GM18907 (cell line): ENCODE measurements at regions not wholly inside any gene's neighbourhood (a gene's known extent, or its start where the extent isn't known, plus 50 kb on each side); places are given as distances from the start of the nearest gene placed in this dataset.

Source experiments
- ATAC-seq: cut with Tn5 transposase; IDR thresholded peaks from one replicate; pipeline ENCODE4 v1.9.1; 2021; ENCODE audit warnings: mild to moderate bottlenecking, moderate library complexity; ENCODE audit not compliant: unreplicated experiment

DNA sequence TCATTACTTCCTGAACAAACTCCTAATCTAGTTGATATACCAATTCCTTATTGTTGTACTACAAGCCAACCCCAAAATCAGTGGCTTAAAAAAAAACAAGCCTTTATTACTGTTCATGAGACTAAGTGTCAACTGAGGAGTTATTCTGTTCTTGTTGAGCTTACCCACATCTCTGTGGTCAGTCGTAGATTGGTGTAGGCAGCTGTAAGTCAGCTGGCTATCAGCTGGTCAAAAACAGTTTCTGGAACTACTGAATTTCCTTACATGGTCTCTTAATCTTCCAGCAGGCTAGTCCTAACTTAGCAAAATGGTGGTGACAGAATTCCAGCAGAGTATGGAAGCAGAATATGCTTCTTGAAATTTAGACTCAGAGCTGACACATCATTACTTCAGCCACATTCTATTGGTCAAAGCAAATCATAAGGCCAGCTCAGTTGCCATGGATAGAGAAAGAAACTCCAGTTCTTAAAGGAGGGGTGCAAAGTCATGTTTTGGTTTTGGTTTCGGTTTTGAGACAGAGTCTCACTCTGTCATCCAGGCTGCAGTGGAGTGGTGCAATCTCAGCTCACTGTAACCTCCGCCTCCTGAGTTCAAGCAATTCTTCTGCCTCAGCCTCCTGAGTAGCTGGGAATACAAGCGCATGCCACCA lies 386.1 kb upstream of the MPDZ start:
- ATAC-seq, result no peak

DNA sequence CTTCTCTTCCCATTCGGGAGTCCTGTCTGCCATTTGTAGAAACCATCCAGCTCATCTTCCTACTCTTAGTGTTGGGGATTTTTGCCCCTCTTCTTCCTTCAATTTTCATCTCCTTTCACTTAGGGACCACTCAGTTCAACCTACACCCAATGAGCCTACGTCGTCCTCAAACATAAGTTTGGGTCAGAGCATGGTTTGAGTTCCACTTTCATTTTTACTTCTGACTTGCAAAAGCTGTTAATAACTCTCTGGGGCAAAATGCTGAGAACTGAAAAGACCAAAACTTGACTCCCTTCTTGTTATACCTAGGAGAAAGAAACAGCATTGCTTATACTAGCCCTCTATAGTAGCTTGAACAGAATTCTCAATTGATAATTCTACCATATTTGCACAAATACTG lies 381.5 kb upstream of the MPDZ start:
- no peak for ATAC-seq

DNA sequence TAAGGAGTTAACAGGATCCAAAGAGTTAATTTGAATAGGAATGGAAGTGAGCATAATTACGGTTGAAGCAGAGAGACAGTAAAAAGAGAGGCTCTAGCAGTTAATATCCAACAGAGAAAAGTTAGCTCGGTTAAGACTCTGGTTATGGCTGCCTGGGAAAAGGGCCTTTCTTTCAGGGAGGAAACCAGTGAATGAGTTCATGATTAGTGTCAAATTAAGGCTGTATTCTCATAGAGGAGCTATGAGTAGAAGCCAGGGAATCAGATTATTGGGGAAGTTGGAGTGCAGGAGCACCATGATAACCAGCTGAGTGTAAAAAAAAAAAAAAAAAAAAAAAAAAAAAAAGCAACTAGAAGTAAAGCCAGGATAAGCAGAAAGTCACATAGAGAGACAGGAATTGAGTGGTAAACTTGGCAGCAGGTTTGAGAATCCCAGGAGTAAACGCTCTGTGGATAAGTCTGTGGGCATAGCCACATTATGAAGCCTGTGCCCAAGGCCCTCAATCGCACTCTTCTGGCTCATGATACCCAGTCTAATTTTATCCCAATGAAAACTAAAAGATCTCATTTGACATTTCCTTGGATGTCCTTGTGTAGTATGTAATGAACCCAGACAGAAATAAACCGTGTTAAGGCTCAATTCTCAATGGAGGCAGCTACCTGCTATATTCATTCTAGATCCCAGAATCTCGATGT lies 372.6 kb upstream of the MPDZ start:
- ATAC-seq, result no peak

DNA sequence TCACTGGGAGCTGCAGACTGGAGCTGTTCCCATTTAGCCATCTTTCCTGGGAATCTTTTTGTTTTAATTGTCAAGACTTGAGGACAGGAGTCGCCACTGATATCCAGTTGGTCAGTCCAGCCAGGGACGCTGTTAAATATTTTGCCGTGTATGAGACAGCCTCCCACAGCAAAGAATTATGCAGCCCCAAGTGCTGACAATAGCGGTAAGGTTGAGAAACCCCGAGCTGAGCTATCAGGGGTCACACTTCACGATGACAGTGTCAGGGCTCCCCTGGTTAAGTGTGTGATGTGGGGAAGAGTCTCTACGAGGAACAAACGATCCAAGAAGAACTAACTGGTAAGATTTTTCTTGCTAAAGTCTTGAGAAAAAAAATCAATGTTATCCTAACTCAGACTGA lies 372.0 kb upstream of the MPDZ start:
- no peak for ATAC-seq

DNA sequence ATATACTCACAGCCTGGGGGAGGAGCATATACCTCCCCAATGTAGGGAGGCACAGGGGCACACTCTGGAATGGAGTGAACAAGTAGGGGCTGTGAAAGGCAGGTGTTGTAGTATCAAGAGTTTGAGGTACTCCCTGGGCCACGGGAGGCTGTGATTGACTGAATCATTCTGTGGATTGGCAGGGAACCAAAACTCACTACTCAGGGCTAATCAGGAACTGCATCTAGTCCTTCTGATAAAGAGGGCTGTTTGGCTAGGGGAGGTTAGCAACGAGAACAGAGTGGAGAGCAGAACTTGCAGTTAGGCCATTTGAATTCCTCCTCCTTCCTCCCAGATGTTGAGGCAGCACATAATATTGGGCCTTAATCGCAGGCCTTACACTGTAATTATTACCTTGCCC lies 369.2 kb upstream of the MPDZ start:
- ATAC-seq, result no peak

DNA sequence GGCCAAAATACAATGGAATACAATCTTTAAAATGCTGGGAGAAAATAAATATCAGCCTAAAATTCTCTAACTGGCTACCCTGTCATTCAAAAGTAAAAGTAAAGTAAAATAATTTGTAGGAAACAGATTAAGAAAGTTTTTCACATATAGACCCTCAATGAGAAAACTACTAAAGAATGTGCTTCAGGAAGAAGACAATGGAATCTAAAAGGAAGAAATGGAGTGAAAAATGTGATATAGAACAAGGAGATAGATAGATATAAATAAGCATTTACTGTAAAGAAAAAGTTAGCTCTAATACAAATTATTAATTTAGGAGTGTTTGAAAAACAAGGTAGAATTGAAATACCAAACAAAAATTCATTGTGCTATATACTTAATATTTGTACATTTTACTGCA lies 368.6 kb upstream of the MPDZ start:
- no peak for ATAC-seq

DNA sequence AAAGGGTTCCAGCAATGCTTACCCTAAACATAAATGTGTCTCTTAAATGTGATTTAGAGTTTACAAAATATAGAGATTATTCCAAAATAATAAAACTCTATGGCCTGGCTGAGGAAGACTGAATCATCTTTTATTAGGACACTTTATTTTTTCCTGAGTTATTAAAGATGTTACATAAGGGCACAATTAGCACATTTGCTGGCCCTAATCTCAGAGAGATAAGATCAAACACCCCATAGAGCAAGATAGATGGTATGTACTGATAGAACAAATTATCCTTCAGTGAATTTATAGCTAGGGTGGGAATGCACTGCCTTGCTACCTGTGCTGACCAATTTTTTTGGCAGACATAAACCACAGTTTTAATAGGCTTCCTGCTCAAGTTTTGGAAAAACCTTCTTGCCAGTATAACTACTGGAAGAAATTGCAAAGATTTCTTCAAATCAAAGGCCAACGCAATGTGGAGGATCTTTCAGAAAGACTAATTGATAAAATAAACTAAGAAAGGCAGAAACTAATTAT lies 367.1 kb upstream of the MPDZ start:
- ATAC-seq, result no peak

DNA sequence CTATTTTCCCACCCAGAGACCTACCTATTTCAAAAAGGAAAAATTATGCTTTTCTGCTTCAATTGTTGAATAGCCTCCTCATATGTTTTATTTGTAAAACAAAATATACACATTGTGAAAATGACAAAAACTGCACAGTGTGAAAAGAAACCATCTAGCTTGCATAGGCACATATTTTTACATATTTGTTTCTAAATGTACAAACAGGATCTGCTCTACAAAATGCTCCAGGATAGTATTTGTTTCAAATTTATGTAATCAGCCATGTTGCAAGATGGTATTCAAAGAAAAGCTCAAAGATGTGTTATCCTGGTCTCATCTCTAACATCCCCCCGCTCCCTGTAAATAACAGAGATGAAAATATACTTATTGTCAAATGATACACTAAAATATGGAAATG lies 366.1 kb upstream of the MPDZ start:
- no peak for ATAC-seq

DNA sequence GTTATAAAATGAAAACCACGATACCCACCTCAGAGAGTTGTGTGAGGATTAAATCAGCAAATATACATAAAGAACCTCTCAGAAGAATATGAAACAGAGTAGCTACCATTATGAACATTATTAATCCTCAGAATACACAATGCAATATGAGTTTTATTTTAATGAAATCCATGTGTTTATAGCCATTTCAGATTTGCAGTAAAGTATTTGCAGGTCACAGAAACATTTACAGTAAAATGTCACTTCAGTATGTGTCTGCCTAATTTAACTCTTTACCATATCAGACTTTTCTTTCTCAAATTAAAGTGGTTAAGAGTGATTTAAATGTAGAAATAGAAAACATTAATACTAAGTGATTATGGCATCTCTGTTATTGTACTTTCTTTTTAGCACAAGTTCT lies 365.2 kb upstream of the MPDZ start:
- no peak for ATAC-seq

DNA sequence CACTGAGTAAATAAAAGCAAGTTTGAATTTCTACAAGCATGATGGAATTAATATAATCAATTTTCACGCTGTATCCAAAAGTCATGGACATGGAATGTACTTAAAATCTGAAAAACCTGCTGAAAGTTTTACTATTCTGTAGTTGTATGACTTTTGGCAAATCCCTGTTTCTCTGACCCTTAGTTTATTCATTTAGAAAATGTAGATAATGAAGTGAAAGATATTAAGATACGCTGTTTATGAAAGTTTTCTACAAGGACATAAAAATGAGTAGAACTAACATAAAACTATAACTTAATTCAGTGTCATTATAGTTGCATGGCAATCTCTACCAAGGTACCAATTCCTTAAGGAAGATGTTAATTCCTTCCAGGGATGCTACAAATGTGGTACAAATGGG lies 363.2 kb upstream of the MPDZ start:
- ATAC-seq, result no peak

DNA sequence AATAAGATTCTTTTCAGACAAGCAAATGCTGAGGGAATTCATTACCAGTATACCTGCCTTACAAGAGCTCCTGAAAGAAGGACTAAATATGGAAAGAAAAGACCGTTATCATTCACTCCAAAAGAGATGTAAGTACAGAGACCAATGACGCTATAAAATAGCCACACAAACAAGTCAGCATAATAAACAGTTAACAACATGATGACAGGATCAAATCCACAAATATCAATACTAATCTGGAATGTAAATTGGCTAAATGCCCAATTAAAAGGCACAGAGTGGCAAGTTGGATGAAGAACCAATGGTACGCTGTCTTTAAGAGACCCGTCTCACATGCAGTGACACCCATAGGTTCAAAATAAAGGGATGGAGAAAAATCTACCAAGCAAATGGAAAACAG lies 349.6 kb upstream of the MPDZ start:
- no peak for ATAC-seq

DNA sequence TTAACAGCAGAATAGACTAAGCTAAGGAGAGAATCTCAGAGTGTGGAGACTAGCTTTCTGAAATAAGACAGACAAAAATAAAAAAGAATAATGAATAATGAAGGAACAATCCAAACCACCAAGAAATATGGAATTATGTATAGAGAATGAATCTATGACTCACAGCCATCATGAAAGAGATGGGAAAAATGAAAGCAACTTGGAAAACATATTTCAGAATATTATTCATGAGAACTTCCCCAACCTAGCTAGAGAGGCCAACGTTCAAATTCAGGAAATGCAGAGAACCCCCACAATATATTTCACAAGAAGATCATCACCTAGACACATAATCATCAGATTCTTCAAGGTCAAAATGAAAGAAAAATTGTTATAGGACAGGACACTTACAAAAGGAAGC lies 349.0 kb upstream of the MPDZ start:
- ATAC-seq, result no peak

DNA sequence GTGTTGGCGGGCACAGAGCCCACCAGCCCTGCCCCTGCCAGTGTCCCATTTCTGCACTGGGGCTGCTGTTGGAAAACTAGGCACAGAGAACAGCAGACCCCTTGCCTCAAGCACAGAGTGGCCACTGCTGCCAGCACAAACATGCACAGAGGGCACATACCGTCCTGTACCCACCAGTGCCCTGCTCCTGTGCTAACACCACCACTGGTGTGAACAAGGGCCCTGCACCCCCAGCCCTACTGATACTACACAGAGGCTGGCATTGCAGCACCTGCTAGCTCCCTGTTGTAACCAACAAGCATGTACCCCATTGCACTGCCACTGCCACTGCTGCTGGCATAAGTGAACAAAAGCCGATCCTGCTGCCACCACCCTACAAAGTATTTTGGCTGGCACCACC lies 348.0 kb upstream of the MPDZ start:
- no peak for ATAC-seq

DNA sequence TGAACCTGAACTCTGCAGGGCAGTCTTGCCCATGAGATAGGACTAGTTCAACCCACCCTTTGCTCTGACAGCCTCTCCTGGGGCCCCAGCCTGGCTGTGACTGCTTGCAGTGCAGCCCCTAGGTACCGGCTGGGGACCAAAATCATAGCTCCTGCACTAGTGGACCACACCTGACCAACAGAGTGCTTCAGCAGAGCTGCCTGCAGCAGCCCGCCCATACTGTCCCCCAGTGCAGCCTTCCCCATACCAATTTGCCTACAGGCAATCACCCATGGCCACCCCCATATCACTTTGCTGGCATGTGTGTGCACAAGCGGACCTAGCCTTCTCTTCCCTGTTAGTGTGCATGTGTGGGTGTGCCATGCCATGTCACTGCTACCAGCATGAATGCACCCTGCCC lies 347.6 kb upstream of the MPDZ start:
- no peak for ATAC-seq

DNA sequence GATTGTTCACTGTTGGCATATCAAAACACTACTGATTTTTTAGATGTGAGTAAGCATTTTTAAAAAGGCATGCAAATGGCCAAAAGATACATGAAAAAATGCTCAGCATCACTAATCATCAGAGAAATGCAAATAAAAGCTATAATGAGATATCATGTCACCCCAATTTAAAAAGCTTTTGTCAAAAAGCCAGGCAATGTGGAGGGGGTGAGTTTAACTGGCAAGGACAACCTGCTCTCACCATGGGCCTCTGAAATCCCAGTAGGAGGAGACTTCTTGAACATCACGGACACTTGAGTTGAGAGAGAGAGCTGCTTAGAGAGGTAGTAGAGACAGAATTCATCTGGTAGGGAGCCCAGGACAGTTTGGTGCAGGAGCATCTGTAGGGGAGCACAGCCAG lies 347.1 kb upstream of the MPDZ start:
- no peak for ATAC-seq

DNA sequence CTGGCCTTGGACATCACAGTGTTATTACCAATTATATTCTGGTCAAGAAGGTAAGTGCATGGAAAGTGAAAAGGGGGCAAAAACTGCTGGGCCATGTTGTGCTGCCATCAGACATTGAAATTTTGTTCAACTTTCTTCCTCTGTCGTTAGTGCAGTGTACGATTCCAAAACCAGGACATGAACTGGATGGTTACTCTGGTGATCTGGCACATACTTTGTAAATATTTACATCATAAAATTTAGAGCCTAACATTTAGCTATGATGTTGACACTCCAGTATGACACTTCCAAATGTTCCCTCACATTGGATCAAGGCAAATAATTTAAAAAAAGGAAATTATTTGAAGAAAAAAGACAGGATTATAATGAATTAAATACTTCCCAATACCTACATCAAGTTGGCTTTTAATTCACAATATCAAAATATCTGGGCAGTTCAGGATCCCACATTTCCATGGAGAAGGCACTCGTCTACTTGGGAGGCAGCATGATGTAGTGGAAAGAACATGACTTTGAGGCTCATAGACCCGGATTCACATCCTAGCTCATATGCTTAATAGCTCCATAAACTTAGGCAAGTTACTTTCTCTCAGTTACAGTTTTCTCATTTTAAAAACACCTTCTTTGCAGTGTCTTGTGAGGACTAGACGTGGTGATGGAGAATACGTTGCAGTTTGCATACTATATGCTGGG lies 342.5 kb upstream of the MPDZ start:
- ATAC-seq, result no peak

DNA sequence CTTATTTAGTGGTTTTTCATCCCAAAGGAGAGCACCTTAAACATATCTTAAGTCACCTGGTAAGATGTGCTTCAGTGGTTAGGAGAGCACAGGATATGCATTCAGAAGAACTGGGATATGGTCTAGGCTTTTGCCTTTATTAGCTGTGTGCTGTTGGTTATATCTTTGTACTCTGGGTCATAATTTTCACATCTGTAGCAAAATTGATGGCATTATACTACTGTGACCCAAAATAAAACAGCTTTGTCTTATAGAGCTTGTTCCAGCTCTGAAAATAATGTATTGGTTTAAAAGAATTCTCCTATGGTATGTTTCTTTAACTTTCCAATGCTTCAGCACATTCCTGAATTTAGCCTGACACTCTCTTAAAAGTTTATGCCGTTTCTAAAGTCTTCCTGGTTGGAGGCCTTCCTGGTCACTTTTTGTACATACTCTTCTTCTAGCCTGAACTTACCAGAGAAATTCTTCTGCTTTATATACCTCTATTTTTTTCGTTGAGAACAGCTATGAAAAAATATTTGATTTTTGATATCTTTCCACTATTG lies 337.1 kb upstream of the MPDZ start:
- ATAC-seq, result no peak

DNA sequence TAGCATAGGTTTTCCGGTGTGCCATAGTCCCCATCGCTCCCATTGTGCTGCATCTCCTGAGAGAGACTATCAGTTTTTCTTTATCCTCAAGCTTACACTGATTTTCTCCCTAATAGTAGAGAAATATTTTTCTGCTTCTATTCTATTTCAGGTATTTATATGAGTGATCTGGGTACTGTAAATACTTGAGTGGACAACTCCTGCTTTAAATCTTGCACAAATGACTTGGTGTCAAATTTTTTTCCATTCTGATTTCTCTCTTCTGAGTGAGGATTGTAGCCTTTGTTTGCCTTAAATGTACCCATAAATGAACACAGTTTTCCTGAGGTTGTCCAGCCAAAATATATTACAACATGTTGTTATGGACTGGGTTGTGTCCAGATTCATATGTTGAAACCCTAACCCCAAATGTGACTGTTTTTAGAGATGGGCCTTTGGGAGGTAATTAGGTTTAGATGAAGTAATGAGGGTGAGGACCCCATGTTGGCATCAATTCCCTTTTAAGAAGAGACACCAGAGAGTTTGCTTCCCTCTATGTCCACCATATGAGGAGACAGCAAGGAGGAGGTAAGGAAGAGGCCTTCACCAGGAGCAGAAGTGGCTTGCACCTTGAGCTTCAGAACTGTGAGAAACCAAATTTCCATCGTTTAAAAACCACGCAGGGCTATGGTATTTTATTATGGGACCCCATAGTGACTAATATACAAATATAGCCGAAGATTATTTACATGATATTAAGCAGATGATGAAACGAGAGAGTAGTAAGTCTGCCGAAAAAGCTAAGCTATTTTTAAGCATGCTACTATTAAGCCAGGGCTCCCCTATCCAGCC lies 336.4 kb upstream of the MPDZ start:
- no peak for ATAC-seq

DNA sequence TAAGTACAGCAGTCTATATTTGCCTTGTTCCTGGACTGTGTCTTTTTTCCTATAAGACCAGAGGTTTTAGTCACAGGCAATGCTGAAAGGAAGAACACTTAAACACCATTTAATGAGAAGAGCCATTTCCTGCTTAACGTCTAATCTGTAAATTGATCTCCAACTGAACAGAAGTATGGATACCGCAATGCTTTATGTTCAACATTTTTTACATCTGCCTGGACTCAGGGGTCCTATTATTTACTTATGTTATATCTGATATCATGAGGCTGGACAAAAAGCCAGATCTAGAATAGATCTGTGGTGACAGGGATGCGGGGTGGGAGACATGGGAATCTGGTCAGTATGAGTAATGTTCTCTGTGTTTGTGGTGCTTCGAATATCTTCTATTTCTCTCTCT lies 334.6 kb upstream of the MPDZ start:
- ATAC-seq, result no peak

DNA sequence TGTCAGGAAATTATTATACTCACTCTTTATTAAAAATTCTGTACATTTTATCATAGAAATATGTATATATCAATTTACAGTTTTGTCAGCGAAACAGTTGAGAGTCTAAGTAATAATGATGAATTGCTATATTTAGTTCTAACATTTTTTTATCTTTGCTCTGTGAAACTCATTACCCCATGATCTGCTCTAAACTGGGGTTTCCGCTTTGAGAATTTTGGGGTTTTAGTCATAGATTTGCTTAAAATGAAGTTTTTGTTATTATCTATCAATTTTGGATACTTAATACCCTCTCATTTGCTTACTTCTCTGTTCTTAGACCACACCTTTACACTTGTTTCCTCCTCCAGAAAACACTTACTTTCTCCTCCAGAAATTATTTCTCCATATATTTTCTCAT lies 333.8 kb upstream of the MPDZ start:
- ATAC-seq, result no peak

DNA sequence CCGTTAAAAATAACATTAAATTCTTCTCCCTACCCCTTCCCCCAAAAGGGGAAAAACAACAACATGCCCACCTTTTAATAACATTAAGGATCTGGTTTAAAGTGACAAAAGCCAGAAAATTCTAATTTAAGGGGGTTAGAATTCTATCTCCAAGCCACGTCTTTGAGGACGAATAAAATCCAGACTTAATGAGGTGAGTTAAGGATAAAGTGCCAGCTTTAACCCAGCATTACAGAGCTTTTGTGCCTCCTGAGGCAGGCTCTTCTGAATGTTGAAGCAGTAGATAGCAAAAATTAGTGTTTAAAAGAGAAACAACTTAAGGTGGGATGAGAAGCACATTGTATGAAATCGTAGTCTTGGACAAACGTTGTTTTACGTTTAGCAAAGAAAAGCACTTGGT lies 329.0 kb upstream of the MPDZ start:
- ATAC-seq, result no peak
